H1 (cell line): ENCODE measurements at regions not wholly inside any gene's neighbourhood (a gene's known extent, or its start where the extent isn't known, plus 50 kb on each side); places are given as distances from the start of the nearest gene placed in this dataset.

ENCODE experiments used
- BACH1 ChIP-seq: IDR thresholded peaks from 2 replicates; pipeline ENCODE4 v1.6.1; 2012; ENCODE audit warnings: low read length, improper control_type of control experiment
- CHD7 ChIP-seq: fragments of 300-600 bp; sonication (generic); IDR thresholded peaks from 2 replicates; pipeline ENCODE4 v1.7.1; 2012; ENCODE audit warnings: low read length, moderate library complexity, mild to moderate bottlenecking, inconsistent platforms; ENCODE audit not compliant: insufficient replicate concordance
- FOSL1 ChIP-seq: IDR thresholded peaks from 2 replicates; pipeline ENCODE4 v1.6.1; 2011; ENCODE audit warnings: mild to moderate bottlenecking, low read depth, low read length, moderate library complexity; ENCODE audit not compliant: insufficient read depth
- GABPA ChIP-seq: IDR thresholded peaks from 2 replicates; pipeline ENCODE4 v1.6.1; 2011; ENCODE audit warnings: mild to moderate bottlenecking, low read length, moderate library complexity, borderline replicate concordance; ENCODE audit not compliant: insufficient read depth
- HDAC6 ChIP-seq: IDR thresholded peaks from one replicate; pipeline ENCODE4 v1.7.1; 2012; ENCODE audit warnings: low read depth, mild to moderate bottlenecking, inconsistent platforms, low read length, moderate library complexity
- KDM5A ChIP-seq: fragments of 200-600 bp; IDR thresholded peaks from 2 replicates; pipeline ENCODE4 v1.7.1; 2012; ENCODE audit warnings: mild to moderate bottlenecking, low read length, inconsistent platforms, mixed read lengths
- NANOG ChIP-seq: IDR thresholded peaks from 2 replicates; pipeline ENCODE4 v1.6.1; 2011; ENCODE audit warnings: low read length, low read depth, mild to moderate bottlenecking, inconsistent platforms; ENCODE audit not compliant: insufficient read depth, poor library complexity, severe bottlenecking
- POLR2A ChIP-seq, 2 experiments: IDR thresholded peaks; 1 replicate in 1 of 2; 2 replicates in 1 of 2; pipeline ENCODE4 v1.6.1; 2011; ENCODE audit warnings: low read depth in 2 of 2, low read length in 2 of 2, mild to moderate bottlenecking in 2 of 2; ENCODE audit errors: control extremely low read depth in 1 of 2
- RXRA ChIP-seq: IDR thresholded peaks from 2 replicates; pipeline ENCODE4 v1.6.1; 2011; ENCODE audit warnings: low read depth, mild to moderate bottlenecking, low read length, moderate library complexity; ENCODE audit not compliant: insufficient read depth
- SIRT6 ChIP-seq: IDR thresholded peaks from one replicate; pipeline ENCODE4 v1.7.1; 2012; ENCODE audit warnings: low read length, inconsistent platforms
- TBP ChIP-seq: IDR thresholded peaks from 2 replicates; pipeline ENCODE4 v1.6.1; 2011; ENCODE audit warnings: low read depth, low read length, improper control_type of control experiment
- TF ChIP-seq, protein P1 (sequence below): IDR thresholded peaks from 2 replicates; pipeline ENCODE4 v1.6.1; 2011; ENCODE audit warnings: low read depth, mild to moderate bottlenecking, low read length; ENCODE audit not compliant: insufficient read depth

- TF ChIP-seq CHD7 (no peak), BACH1 (no peak), POLR2A (IDR thresholded peaks at IDR 0.05; ENCODE audit: control extremely low read depth in 1 of 2, low read depth in 2 of 2, low read length in 2 of 2) (no peak), TBP (no peak), FOSL1 (no peak), GABPA (no peak), SIRT6 (no peak), NANOG (no peak), KDM5A (no peak), RXRA (no peak), HDAC6 (no peak)
- TF ChIP-seq, protein P1, sequence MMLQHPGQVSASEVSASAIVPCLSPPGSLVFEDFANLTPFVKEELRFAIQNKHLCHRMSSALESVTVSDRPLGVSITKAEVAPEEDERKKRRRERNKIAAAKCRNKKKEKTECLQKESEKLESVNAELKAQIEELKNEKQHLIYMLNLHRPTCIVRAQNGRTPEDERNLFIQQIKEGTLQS = no peak
Observed at GRCh38 chr18:33983126-33983525, 241.6 kb downstream of the NOL4 start (continued).
